GM23338 (cell line): ENCODE measurements at regions not wholly inside any gene's neighbourhood (a gene's known extent, or its start where the extent isn't known, plus 50 kb on each side); places are given as distances from the start of the nearest gene placed in this dataset.

Experiments used
- ATAC-seq: fragments of 200-7000 bp; cut with Tn5 transposase; 3 replicates; pipeline ENCODE4 v1.9.1; 2020
- DNase-seq: peaks from one replicate; pipeline ENCODE4 v3.0.0-alpha.2; 2015; ENCODE audit warnings: low spot score
- H2AFZ ChIP-seq: fragments of 200-600 bp; sonication (generic); 2 replicates; pipeline ENCODE4 v1.8.0; 2016; ENCODE audit warnings: antibody characterized with exemption, mild to moderate bottlenecking, moderate library complexity
- H3F3A ChIP-seq: fragments of 200-600 bp; sonication (generic); replicated peaks from 2 replicates; pipeline ENCODE4 v1.8.0; 2017; ENCODE audit warnings: antibody characterized with exemption, mixed run types, low read depth
- H3K27ac ChIP-seq: fragments of 200-600 bp; sonication (generic); 2 replicates; pipeline ENCODE4 v1.6.1; 2016; ENCODE audit warnings: low read depth
- H3K27me3 ChIP-seq: fragments of 200-600 bp; sonication (generic); 2 replicates; pipeline ENCODE4 v1.8.0; 2016; ENCODE audit warnings: mild to moderate bottlenecking, mixed run types, moderate library complexity; ENCODE audit not compliant: insufficient read depth
- H3K36me3 ChIP-seq: fragments of 200-600 bp; sonication (generic); 2 replicates; pipeline ENCODE4 v1.8.0; 2016; ENCODE audit warnings: mild to moderate bottlenecking; ENCODE audit not compliant: insufficient read depth
- H3K4me1 ChIP-seq: fragments of 200-600 bp; sonication (generic); 2 replicates; pipeline ENCODE4 v1.8.0; 2016; ENCODE audit warnings: mild to moderate bottlenecking, moderate library complexity; ENCODE audit not compliant: insufficient read depth
- H3K4me2 ChIP-seq: fragments of 200-600 bp; sonication (generic); 2 replicates; pipeline ENCODE4 v1.7.1; 2017; ENCODE audit warnings: mixed run types
- H3K4me3 ChIP-seq: fragments of 200-600 bp; sonication (generic); 2 replicates; pipeline ENCODE4 v1.6.1; 2016; ENCODE audit warnings: mixed run types
- H3K79me2 ChIP-seq: fragments of 200-600 bp; sonication (generic); replicated peaks from 2 replicates; pipeline ENCODE4 v1.8.0; 2017; ENCODE audit warnings: mild to moderate bottlenecking; ENCODE audit not compliant: insufficient read depth
- H3K9me2 ChIP-seq: fragments of 200-600 bp; sonication (generic); 2 replicates; pipeline ENCODE4 v1.8.0; 2017; ENCODE audit not compliant: insufficient read depth
- H4K20me1 ChIP-seq: fragments of 200-600 bp; sonication (generic); replicated peaks from 2 replicates; pipeline ENCODE4 v1.8.0; 2017; ENCODE audit warnings: mild to moderate bottlenecking; ENCODE audit not compliant: insufficient read depth
- H3K27ac Mint-ChIP-seq: 2 replicates; pipeline ENCODE4 v1.8.0; 2020; ENCODE audit warnings: inconsistent platforms, mild to moderate bottlenecking, moderate library complexity, mixed read lengths
- H3K27me3 Mint-ChIP-seq: 3 replicates; pipeline ENCODE4 v1.8.0; 2022; ENCODE audit warnings: low read depth, mild to moderate bottlenecking, moderate library complexity, mixed read lengths, inconsistent platforms; ENCODE audit not compliant: insufficient read depth, poor library complexity
- H3K36me3 Mint-ChIP-seq: 3 replicates; pipeline ENCODE4 v1.8.0; 2021; ENCODE audit warnings: low read depth, mild to moderate bottlenecking, inconsistent platforms, moderate library complexity, mixed read lengths
- H3K4me1 Mint-ChIP-seq: 3 replicates; pipeline ENCODE4 v1.8.0; 2020; ENCODE audit warnings: mild to moderate bottlenecking, inconsistent platforms, mixed read lengths
- H3K4me3 Mint-ChIP-seq: 3 replicates; pipeline ENCODE4 v1.8.0; 2021; ENCODE audit warnings: moderate library complexity, mild to moderate bottlenecking, inconsistent platforms, mixed read lengths
- H3K9me3 Mint-ChIP-seq: 3 replicates; pipeline ENCODE4 v1.8.0; 2020; ENCODE audit warnings: moderate library complexity, mild to moderate bottlenecking, inconsistent platforms, mixed read lengths
- CTCF ChIP-seq, 2 experiments: fragments of 200-600 bp in 1 of 2; sonication (generic) in 1 of 2; conservative IDR thresholded peaks; 2 replicates each; pipeline versions ENCODE4 v1.5.1 to v1.6.1; 2016 to 2017; ENCODE audit warnings: antibody characterized with exemption in 2 of 2, low read depth in 2 of 2, mild to moderate bottlenecking in 2 of 2, moderate library complexity in 1 of 2
- ETS1 ChIP-seq: IDR thresholded peaks from 2 replicates; pipeline ENCODE4 v1.6.1; 2016; ENCODE audit warnings: antibody characterized with exemption
- EZH2 ChIP-seq: fragments of 200-600 bp; sonication (generic); IDR thresholded peaks from one replicate; pipeline ENCODE4 v1.8.0; 2017; ENCODE audit warnings: antibody characterized with exemption, mild to moderate bottlenecking, low read depth; ENCODE audit not compliant: unreplicated experiment
- JUNB ChIP-seq: IDR thresholded peaks from one replicate; pipeline ENCODE4 v1.6.1; 2016; ENCODE audit warnings: antibody characterized with exemption; ENCODE audit not compliant: unreplicated experiment
- NANOG ChIP-seq: IDR thresholded peaks from 2 replicates; pipeline ENCODE4 v1.6.1; 2016; ENCODE audit warnings: antibody characterized with exemption, borderline replicate concordance
- POLR2AphosphoS5 ChIP-seq: IDR thresholded peaks from 2 replicates; pipeline ENCODE4 v1.6.1; 2016; ENCODE audit warnings: antibody characterized with exemption, low read depth
- ZNF114 ChIP-seq: fragments of 250-450 bp; sonication (Bioruptor Pico); IDR thresholded peaks from 2 replicates; pipeline ENCODE4 v1.5.0; 2020; ENCODE audit warnings: mild to moderate bottlenecking, moderate library complexity
- ZNF331 ChIP-seq: fragments of 250-450 bp; sonication (Bioruptor Pico); IDR thresholded peaks from 2 replicates; pipeline ENCODE4 v1.5.0; 2020; ENCODE audit warnings: low read depth, mild to moderate bottlenecking, moderate library complexity
- ZNF462 ChIP-seq: fragments of 250-450 bp; sonication (Bioruptor Pico); IDR thresholded peaks from 2 replicates; pipeline ENCODE4 v1.5.0; 2020; ENCODE audit warnings: mild to moderate bottlenecking, moderate library complexity

GRCh38 chr4:167587361-167587760 is 353.1 kb upstream of the SPOCK3 start:
- peaks cover 15% of the 10 kb centered on the region for H3K9me3 Mint-ChIP-seq
- H3K79me2 ChIP-seq = no peaks in the 10 kb centered on the region
- no peak overlapping the region for H3K4me3 ChIP-seq
- no peaks in the 10 kb centered on the region for H3F3A ChIP-seq
- no peaks in the 10 kb centered on the region for H3K4me1 ChIP-seq
- no peak overlapping the region for H3K4me3 Mint-ChIP-seq
- no peak overlapping the region for H2AFZ ChIP-seq
- no peak for TF ChIP-seq ZNF331 (CRISPR knock-in tag)
- no peak for TF ChIP-seq POLR2AphosphoS5
- no peak for TF ChIP-seq NANOG
- ATAC-seq = no peak
- no peaks in the 10 kb centered on the region for H3K36me3 ChIP-seq
- no peaks in the 10 kb centered on the region for H3K4me1 Mint-ChIP-seq
- H3K27ac ChIP-seq = no peak overlapping the region
- no peak for DNase-seq
- H4K20me1 ChIP-seq = no peaks in the 10 kb centered on the region; the same call in 1 of the 2 replicates
- no peaks in the 10 kb centered on the region for H3K27me3 ChIP-seq
- peaks cover 12% of the 10 kb centered on the region; the same call in 1 of the 2 replicates for H3K9me2 ChIP-seq
- no peak overlapping the region for H3K4me2 ChIP-seq
- H3K27ac Mint-ChIP-seq = no peak overlapping the region
- H3K36me3 Mint-ChIP-seq = peaks cover 8% of the 10 kb centered on the region; the same call in 2 of the 3 replicates
- no peaks in the 10 kb centered on the region for H3K27me3 Mint-ChIP-seq

- ATAC-seq (no peak), DNase-seq (no peak)
- Mint-ChIP-seq H3K27ac (no peak overlapping the region), H3K9me3 (no peaks in the 10 kb centered on the region; the same call in 2 of the 3 replicates), H3K27me3 (no peaks in the 10 kb centered on the region), H3K36me3 (no peaks in the 10 kb centered on the region), H3K4me1 (no peaks in the 10 kb centered on the region), H3K4me3 (no peak overlapping the region)
- no peaks in the 10 kb centered on the region for H3F3A ChIP-seq
- H3K79me2 ChIP-seq = no peaks in the 10 kb centered on the region
- H3K4me3 ChIP-seq = no peak overlapping the region
- H2AFZ ChIP-seq = no peak overlapping the region
- no peaks in the 10 kb centered on the region for H4K20me1 ChIP-seq
- H3K4me1 ChIP-seq = no peaks in the 10 kb centered on the region
- no peaks in the 10 kb centered on the region for H3K36me3 ChIP-seq
- no peak overlapping the region for H3K27ac ChIP-seq
- H3K27me3 ChIP-seq = no peaks in the 10 kb centered on the region
- no peak overlapping the region for H3K4me2 ChIP-seq
- no peaks in the 10 kb centered on the region for H3K9me2 ChIP-seq
- TF ChIP-seq CTCF (conservative IDR thresholded peaks at IDR 0.05; ENCODE audit: low read depth in 2 of 2) (no peak), ZNF462 (no peak), JUNB (no peak), ZNF331 (CRISPR knock-in tag) (no peak), ETS1 (no peak), POLR2AphosphoS5 (no peak), ZNF114 (CRISPR knock-in tag) (no peak), EZH2 (no peak), NANOG (no peak)
Observed at GRCh38 chr4:167595898-167596297, 361.6 kb upstream of the SPOCK3 start.
